CD4-positive, alpha-beta T cell treated with Interleukin-1 beta for 1 hour (primary cell): ENCODE measurements at regions not wholly inside any gene's neighbourhood (a gene's known extent, or its start where the extent isn't known, plus 50 kb on each side); places are given as distances from the start of the nearest gene placed in this dataset.

Experiments used
- DNase-seq, 2 donors: peaks; one replicate each; pipeline ENCODE4 v3.0.0-alpha.2; 2020 to 2022

- no peak for DNase-seq
Measured at GRCh38 chrX:40156470-40157227, 58.9 kb upstream of the BCOR start.

- DNase-seq = no peak
Measured at GRCh38 chrX:40155589-40156469, 58.1 kb upstream of the BCOR start.

- DNase-seq = no peak
Measured at GRCh38 chrX:40154853-40155588, 57.3 kb upstream of the BCOR start.

GRCh38 chrX:40154250-40154852 is 56.6 kb upstream of the BCOR start:
- no peak for DNase-seq

- DNase-seq = peak; percentile 59 to 64
Measured at GRCh38 chrX:40153345-40154249, 55.8 kb upstream of the BCOR start.

GRCh38 chrX:40152741-40153344 is 55.1 kb upstream of the BCOR start:
- no peak for DNase-seq

- DNase-seq = no peak
Measured at GRCh38 chrX:40152173-40152711, 54.5 kb upstream of the BCOR start.

GRCh38 chrX:40151211-40152172 is 53.7 kb upstream of the BCOR start:
- no peak for DNase-seq

- DNase-seq = no peak
Measured at GRCh38 chrX:40150503-40150902, 52.7 kb upstream of the BCOR start.

- DNase-seq = no peak
Measured at GRCh38 chrX:40149286-40150175, 51.8 kb upstream of the BCOR start.

GRCh38 chrX:40148385-40149285 is 50.9 kb upstream of the BCOR start:
- DNase-seq = no peak

- no peak for DNase-seq
Measured at GRCh38 chrX:40147971-40148370, 50.2 kb upstream of the BCOR start.
